ENCODE measurements at regions not wholly inside any gene's neighbourhood (a gene's known extent, or its start where the extent isn't known, plus 50 kb on each side); places are given as distances from the start of the nearest gene placed in this dataset.

GRCh38 chr2:81181845-81182244, 877.3 kb upstream of the LRRTM1 start:
- no peaks in the 10 kb centered on the region for H3K36me3 ChIP-seq
- H3K4me3 ChIP-seq: no peak overlapping the region
- no peak for TF ChIP-seq CTCF (IDR thresholded peaks at IDR 0.05)
- no peak for TF ChIP-seq POLR2A (IDR thresholded peaks at IDR 0.05)
- TF ChIP-seq EP300 (IDR thresholded peaks at IDR 0.05): no peak
- no peak for TF ChIP-seq POLR2AphosphoS5 (IDR thresholded peaks at IDR 0.05)
- no peak overlapping the region for H3K27ac ChIP-seq
- H3K27me3 ChIP-seq: no peaks in the 10 kb centered on the region
- H3K9me3 ChIP-seq: no peaks in the 10 kb centered on the region
- ATAC-seq (ENCODE audit: low FRiP score in 2 of 2): no peak
- H3K4me1 ChIP-seq: no peaks in the 10 kb centered on the region
- no peak for DNase-seq

GRCh38 chr2:81171447-81171846, 866.9 kb upstream of the LRRTM1 start:
- WGBS, 2 donors: 75 to 84% methylated on average over 2 of the region's 2 CpGs

DNA sequence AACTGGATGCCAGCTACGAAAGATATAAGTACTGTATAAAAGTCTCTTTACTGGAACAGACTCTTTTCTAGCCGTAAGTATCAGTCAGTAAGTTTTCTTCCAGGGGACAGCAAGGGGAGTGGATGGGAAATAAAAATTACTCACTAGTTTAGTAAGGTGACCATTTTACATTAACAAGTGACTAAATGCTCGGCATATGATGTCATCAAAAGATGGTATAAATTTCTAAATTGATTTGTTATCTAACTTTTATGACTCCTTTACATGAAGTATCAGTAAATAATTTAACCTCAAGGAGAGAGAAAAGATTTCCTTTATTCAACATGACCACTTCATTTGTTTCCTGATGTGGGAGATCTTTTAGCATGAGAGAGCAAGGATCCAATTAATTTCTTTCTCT, 859.0 kb upstream of the LRRTM1 start:
- WGBS, 2 donors: 78 to 84% methylated on average over 3 of the region's 3 CpGs
- no peak for ATAC-seq (ENCODE audit: low FRiP score in 2 of 2)
- no peaks in the 10 kb centered on the region for H3K27me3 ChIP-seq

More at GRCh38 chr2:81171447-81171846, 866.9 kb upstream of the LRRTM1 start:
- TF ChIP-seq POLR2A (IDR thresholded peaks at IDR 0.05) (no peak), CTCF (IDR thresholded peaks at IDR 0.05) (no peak), EP300 (IDR thresholded peaks at IDR 0.05) (no peak), POLR2AphosphoS5 (IDR thresholded peaks at IDR 0.05) (no peak)
- H3K4me3 ChIP-seq: no peak overlapping the region
- no peaks in the 10 kb centered on the region for H3K9me3 ChIP-seq
- DNase-seq: no peak
- H3K4me1 ChIP-seq: no peaks in the 10 kb centered on the region
- ATAC-seq (ENCODE audit: low FRiP score in 2 of 2): no peak
- no peaks in the 10 kb centered on the region for H3K27me3 ChIP-seq
- no peak overlapping the region for H3K27ac ChIP-seq
- H3K36me3 ChIP-seq: no peaks in the 10 kb centered on the region

GRCh38 chr2:81158505-81158904, 854.0 kb upstream of the LRRTM1 start:
- no peak for TF ChIP-seq POLR2A (IDR thresholded peaks at IDR 0.05)
- TF ChIP-seq CTCF (IDR thresholded peaks at IDR 0.05): no peak
- no peak for TF ChIP-seq POLR2AphosphoS5 (IDR thresholded peaks at IDR 0.05)
- TF ChIP-seq EP300 (IDR thresholded peaks at IDR 0.05): no peak
- DNase-seq (no peak), ATAC-seq (ENCODE audit: low FRiP score in 2 of 2) (no peak)
- Histone ChIP-seq H3K9me3 (no peaks in the 10 kb centered on the region), H3K4me3 (no peak overlapping the region), H3K4me1 (no peaks in the 10 kb centered on the region), H3K27ac (no peak overlapping the region), H3K36me3 (no peaks in the 10 kb centered on the region), H3K27me3 (no peaks in the 10 kb centered on the region)
- 67 to 76% methylated on average over 5 of the region's 5 CpGs for WGBS, 2 donors

More for the DNA sequence above, 859.0 kb upstream of the LRRTM1 start:
- no peak for DNase-seq
- TF ChIP-seq POLR2A (IDR thresholded peaks at IDR 0.05): no peak
- no peak for TF ChIP-seq CTCF (IDR thresholded peaks at IDR 0.05)
- H3K4me1 ChIP-seq: no peaks in the 10 kb centered on the region
- H3K9me3 ChIP-seq: no peaks in the 10 kb centered on the region
- H3K27ac ChIP-seq: no peak overlapping the region
- no peak overlapping the region for H3K4me3 ChIP-seq
- H3K36me3 ChIP-seq: no peaks in the 10 kb centered on the region

DNA sequence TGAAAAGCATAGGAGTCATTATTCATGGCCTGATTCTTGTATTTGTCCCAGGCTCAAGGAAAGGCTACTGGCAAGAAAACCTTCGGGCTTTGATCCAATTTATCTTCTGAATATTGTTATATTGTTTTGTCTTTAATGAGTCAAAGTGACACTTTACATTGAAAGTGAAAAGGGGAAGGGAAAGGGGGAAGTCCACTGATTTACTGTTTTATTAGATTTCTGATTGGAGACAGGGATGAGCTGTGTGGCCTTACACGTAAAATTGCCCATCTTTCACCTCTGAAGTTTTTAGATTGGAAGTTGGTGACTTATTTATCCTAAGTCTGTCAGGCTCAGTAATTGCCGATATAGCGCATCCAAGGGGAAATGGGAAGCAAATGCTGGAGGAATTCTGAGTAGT, 843.8 kb upstream of the LRRTM1 start:
- DNase-seq: no peak
- WGBS, 2 donors: 75 to 82% methylated on average over 4 of the region's 4 CpGs
- no peak for TF ChIP-seq POLR2A (IDR thresholded peaks at IDR 0.05)
- no peak for TF ChIP-seq CTCF (IDR thresholded peaks at IDR 0.05)
- no peak for TF ChIP-seq EP300 (IDR thresholded peaks at IDR 0.05)
- TF ChIP-seq POLR2AphosphoS5 (IDR thresholded peaks at IDR 0.05): no peak

More for the DNA sequence above, 843.8 kb upstream of the LRRTM1 start:
- Histone ChIP-seq H3K4me3 (no peak overlapping the region), H3K9me3 (no peaks in the 10 kb centered on the region), H3K4me1 (no peaks in the 10 kb centered on the region), H3K36me3 (no peaks in the 10 kb centered on the region), H3K27ac (no peak overlapping the region), H3K27me3 (no peaks in the 10 kb centered on the region)
- no peak for ATAC-seq (ENCODE audit: low FRiP score in 2 of 2)

All from upper lobe of left lung (tissue), 6 donors.